ENCODE measurements at regions not wholly inside any gene's neighbourhood (a gene's known extent, or its start where the extent isn't known, plus 50 kb on each side); places are given as distances from the start of the nearest gene placed in this dataset.

DNA sequence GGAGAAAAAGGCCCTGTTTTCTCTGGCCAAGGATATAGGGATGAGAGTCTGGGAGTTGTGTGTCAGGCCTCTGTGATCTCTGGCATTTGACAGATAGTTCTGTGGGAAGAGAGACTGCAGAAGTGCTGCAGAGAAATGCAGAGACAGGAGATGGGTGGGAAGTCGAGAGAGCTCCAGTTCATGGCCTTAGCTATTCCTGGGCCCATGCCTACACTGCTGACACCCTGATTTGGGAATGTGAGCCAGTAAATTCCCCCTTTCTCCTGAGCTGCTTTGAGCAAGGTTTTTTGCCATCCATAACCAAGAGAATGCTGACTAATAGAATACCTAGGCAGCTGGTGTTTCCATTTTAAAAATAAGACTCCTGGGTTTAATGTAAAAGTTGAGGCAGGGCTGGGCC, 59.3 kb downstream of the EBLN2 start:
- no peak for DNase-seq (ENCODE audit: low spot score)
- H3K4me3 Mint-ChIP-seq (ENCODE audit: unreplicated experiment): no peak overlapping the region
- H3K4me1 Mint-ChIP-seq (ENCODE audit: low read depth): no peaks in the 10 kb centered on the region
- no peaks in the 10 kb centered on the region for H3K9me3 Mint-ChIP-seq (ENCODE audit: low read depth)
- H3K27me3 Mint-ChIP-seq (ENCODE audit: low read depth): peaks cover 2% of the 10 kb centered on the region
- no peak overlapping the region for H3K27ac Mint-ChIP-seq (ENCODE audit: unreplicated experiment)
- no peaks in the 10 kb centered on the region for H3K36me3 Mint-ChIP-seq (ENCODE audit: low read depth)
- TF ChIP-seq, protein P1, sequence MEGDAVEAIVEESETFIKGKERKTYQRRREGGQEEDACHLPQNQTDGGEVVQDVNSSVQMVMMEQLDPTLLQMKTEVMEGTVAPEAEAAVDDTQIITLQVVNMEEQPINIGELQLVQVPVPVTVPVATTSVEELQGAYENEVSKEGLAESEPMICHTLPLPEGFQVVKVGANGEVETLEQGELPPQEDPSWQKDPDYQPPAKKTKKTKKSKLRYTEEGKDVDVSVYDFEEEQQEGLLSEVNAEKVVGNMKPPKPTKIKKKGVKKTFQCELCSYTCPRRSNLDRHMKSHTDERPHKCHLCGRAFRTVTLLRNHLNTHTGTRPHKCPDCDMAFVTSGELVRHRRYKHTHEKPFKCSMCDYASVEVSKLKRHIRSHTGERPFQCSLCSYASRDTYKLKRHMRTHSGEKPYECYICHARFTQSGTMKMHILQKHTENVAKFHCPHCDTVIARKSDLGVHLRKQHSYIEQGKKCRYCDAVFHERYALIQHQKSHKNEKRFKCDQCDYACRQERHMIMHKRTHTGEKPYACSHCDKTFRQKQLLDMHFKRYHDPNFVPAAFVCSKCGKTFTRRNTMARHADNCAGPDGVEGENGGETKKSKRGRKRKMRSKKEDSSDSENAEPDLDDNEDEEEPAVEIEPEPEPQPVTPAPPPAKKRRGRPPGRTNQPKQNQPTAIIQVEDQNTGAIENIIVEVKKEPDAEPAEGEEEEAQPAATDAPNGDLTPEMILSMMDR (IDR thresholded peaks at IDR 0.05): no peak

DNA sequence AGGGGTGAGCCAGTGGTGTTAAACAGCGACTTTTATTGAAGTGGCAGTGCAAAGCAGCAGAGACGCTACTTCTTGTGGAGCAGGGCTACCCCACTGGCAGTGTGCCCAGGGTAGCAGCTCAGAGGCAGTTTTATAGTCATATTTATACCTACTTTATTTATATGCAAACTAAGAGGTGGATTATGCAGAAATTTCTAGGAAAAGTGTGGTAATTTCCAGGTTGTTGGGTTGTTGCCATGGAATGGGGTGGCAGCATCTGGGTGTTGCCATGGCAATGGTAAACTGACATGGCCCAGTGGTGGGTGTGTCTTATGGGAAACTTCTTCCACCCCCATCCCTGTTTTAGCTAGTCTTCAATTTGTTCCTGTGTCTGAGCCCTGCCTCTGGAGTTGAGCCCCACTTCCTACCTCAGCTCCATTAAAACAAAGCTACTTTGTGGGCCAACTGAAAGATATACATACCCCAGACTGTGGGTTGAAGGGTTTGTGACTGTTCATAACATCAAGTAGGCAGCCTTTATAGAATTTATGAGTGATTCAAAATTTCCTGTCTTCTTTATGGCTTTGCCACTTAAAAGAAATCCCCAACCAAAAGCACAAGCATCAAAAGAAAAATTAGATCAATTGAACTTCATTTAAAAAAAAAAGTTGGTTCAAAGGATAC, 60.3 kb downstream of the EBLN2 start:
- Mint-ChIP-seq H3K4me3 (ENCODE audit: unreplicated experiment) (no peak overlapping the region), H3K27me3 (ENCODE audit: low read depth) (peaks cover 4% of the 10 kb centered on the region), H3K4me1 (ENCODE audit: low read depth) (no peaks in the 10 kb centered on the region), H3K36me3 (ENCODE audit: low read depth) (no peaks in the 10 kb centered on the region), H3K9me3 (ENCODE audit: low read depth) (no peaks in the 10 kb centered on the region), H3K27ac (ENCODE audit: unreplicated experiment) (no peak overlapping the region)
- TF ChIP-seq, protein P1 (IDR thresholded peaks at IDR 0.05): no peak
- DNase-seq (ENCODE audit: low spot score): no peak

DNA sequence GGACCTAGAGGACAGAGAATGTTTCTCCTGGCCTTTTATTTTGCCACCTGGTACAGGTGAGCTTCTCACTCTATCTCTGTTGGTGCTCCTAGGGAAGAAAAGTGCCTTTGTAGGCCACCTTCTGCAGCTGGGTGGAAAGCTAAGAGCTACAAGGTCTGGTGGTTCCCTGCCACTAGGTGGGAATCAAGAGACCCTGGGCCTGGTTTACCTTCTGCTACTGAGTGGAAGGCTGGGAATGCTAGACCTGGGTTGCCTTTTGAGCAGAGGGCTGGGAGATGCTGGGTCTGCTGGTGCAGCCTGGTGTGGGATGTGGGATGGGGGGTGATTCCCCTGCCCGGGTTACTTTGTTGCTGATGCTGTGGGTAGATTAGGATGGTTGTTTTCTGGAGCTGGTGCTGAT, 72.6 kb downstream of the EBLN2 start:
- Mint-ChIP-seq H3K36me3 (ENCODE audit: low read depth) (peaks cover 9% of the 10 kb centered on the region), H3K4me3 (ENCODE audit: unreplicated experiment) (no peak overlapping the region), H3K9me3 (ENCODE audit: low read depth) (peaks cover 12% of the 10 kb centered on the region), H3K4me1 (ENCODE audit: low read depth) (no peaks in the 10 kb centered on the region), H3K27me3 (ENCODE audit: low read depth) (peaks cover 18% of the 10 kb centered on the region), H3K27ac (ENCODE audit: unreplicated experiment) (no peak overlapping the region)
- TF ChIP-seq, protein P1 (IDR thresholded peaks at IDR 0.05): no peak
- no peak for DNase-seq (ENCODE audit: low spot score)

GRCh38 chr3:73136941-73137340, 75.5 kb downstream of the EBLN2 start:
- peaks cover 12% of the 10 kb centered on the region for H3K9me3 Mint-ChIP-seq (ENCODE audit: low read depth)
- DNase-seq (ENCODE audit: low spot score): no peak
- H3K36me3 Mint-ChIP-seq (ENCODE audit: low read depth): peaks cover 9% of the 10 kb centered on the region
- no peak overlapping the region for H3K4me3 Mint-ChIP-seq (ENCODE audit: unreplicated experiment)
- H3K27ac Mint-ChIP-seq (ENCODE audit: unreplicated experiment): no peak overlapping the region
- TF ChIP-seq, protein P1 (IDR thresholded peaks at IDR 0.05): no peak
- H3K4me1 Mint-ChIP-seq (ENCODE audit: low read depth): no peaks in the 10 kb centered on the region
- peaks cover 21% of the 10 kb centered on the region for H3K27me3 Mint-ChIP-seq (ENCODE audit: low read depth)

DNA sequence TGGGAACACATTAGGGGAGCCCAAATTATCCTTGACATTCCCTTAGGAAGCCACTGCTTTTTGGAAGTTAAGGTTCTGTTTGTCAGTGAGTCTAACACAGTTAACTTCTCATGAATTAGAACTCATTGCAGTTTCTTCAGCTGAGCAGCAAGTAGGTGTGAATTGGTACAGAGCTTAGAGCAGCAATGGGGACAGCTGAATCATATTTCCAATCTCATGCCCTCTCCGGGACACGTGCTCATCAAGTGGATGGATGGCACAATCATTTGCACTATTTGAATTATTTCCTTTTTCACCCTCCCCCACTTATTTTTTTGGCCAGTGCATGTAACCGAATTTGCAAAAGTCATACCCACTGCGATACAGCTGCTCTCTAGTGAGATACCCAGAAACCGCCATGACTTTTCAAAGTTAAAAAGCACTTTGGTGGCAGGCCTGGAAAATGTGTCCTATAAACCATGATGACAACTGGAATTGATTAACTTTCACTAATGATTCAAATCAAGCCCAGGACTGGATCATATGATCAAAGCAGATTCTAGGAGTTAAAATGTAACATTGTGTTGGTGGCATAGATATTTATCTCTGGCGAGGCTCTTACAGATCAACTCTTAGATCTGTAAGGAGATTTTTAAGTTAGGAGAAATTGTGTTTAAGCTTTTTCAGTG, 76.4 kb downstream of the EBLN2 start:
- peaks cover 9% of the 10 kb centered on the region for H3K9me3 Mint-ChIP-seq (ENCODE audit: low read depth)
- peaks cover 9% of the 10 kb centered on the region for H3K36me3 Mint-ChIP-seq (ENCODE audit: low read depth)
- TF ChIP-seq, protein P1 (IDR thresholded peaks at IDR 0.05): no peak
- H3K4me1 Mint-ChIP-seq (ENCODE audit: low read depth): no peaks in the 10 kb centered on the region
- no peak for DNase-seq (ENCODE audit: low spot score)
- H3K27me3 Mint-ChIP-seq (ENCODE audit: low read depth): peaks cover 21% of the 10 kb centered on the region
- H3K4me3 Mint-ChIP-seq (ENCODE audit: unreplicated experiment): no peak overlapping the region
- no peak overlapping the region for H3K27ac Mint-ChIP-seq (ENCODE audit: unreplicated experiment)

All from chondrocyte (in vitro differentiated cells).